ENCODE measurements at regions not wholly inside any gene's neighbourhood (a gene's known extent, or its start where the extent isn't known, plus 50 kb on each side); places are given as distances from the start of the nearest gene placed in this dataset.
"Not testable (repeated sequence)": the region's sequence is repeated elsewhere in the genome, so short reads cannot be mapped to it uniquely, and the experiment has no call there.

- no peaks in the 10 kb centered on the region for H3K27me3 ChIP-seq
- H3K9me3 ChIP-seq, result no peaks in the 10 kb centered on the region
- no peaks in the 10 kb centered on the region for H3K4me1 ChIP-seq (ENCODE audit: insufficient read depth)
- intact Hi-C loops (cut with DNase I), result no loop called here
- 70 to 79% (median 77%) methylated on average over 1 of the region's 1 CpG for WGBS, 3 donors
- no peak overlapping the region for H3K27ac ChIP-seq
- no peaks in the 10 kb centered on the region for H3K36me3 ChIP-seq
- DNase-seq, result no peak
- TF ChIP-seq CTCF (IDR thresholded peaks at IDR 0.05) (no peak), POLR2A (IDR thresholded peaks at IDR 0.05) (no peak), EP300 (IDR thresholded peaks at IDR 0.05) (no peak)
- no peak overlapping the region for H3K4me3 ChIP-seq
These were observed 131.1 kb downstream of the PYDC2 start for GRCh38 chr3:191592105-191592504.

DNA sequence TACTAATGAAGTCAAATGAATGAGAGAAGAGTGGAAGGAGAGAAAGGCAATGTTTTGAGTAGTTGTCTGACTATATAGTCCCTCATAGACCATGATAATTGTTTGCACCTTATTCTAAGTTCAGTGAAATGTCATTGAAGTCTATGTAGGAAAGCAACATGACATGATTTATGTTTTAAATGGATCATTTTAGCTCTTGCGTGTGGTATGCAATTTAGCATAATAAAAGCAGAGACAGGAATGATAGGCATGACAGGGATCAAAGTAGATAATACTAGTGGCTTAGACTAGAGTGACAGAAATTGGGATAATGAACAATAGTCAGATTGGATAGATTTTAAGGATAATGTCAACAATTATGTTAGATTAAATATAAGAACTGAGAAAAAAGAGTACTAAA lies 132.5 kb downstream of the PYDC2 start:
- Histone ChIP-seq H3K4me3 (no peak overlapping the region), H3K4me1 (ENCODE audit: insufficient read depth) (no peaks in the 10 kb centered on the region), H3K9me3 (no peaks in the 10 kb centered on the region), H3K27me3 (no peaks in the 10 kb centered on the region), H3K36me3 (no peaks in the 10 kb centered on the region), H3K27ac (no peak overlapping the region)
- no peak for DNase-seq
- TF ChIP-seq CTCF (IDR thresholded peaks at IDR 0.05) (no peak), POLR2A (IDR thresholded peaks at IDR 0.05) (no peak), EP300 (IDR thresholded peaks at IDR 0.05) (no peak)
- WGBS, 3 donors, result 0 to 89% (median 40%) methylated on average over 1 of the region's 1 CpG
- intact Hi-C loops (cut with DNase I), result no loop called here

GRCh38 chr3:191615511-191615910 lies 154.5 kb downstream of the PYDC2 start:
- H3K9me3 ChIP-seq; H3K4me3 ChIP-seq; H3K36me3 ChIP-seq; DNase-seq; intact Hi-C loops (cut with DNase I); H3K27ac ChIP-seq; H3K4me1 ChIP-seq (ENCODE audit: insufficient read depth); H3K27me3 ChIP-seq: not testable (repeated sequence)
- 97 to 100% (median 100%) methylated on average over 1 of the region's 1 CpG for WGBS, 3 donors

- Histone ChIP-seq H3K4me1 (ENCODE audit: insufficient read depth) (no peaks in the 10 kb centered on the region), H3K4me3 (no peak overlapping the region), H3K27ac (no peak overlapping the region), H3K36me3 (no peaks in the 10 kb centered on the region), H3K9me3 (no peaks in the 10 kb centered on the region), H3K27me3 (no peaks in the 10 kb centered on the region)
- WGBS, 3 donors, result 68 to 81% (median 72%) methylated on average over 1 of the region's 1 CpG
- TF ChIP-seq POLR2A (IDR thresholded peaks at IDR 0.05) (no peak), EP300 (IDR thresholded peaks at IDR 0.05) (no peak), CTCF (IDR thresholded peaks at IDR 0.05) (no peak)
- intact Hi-C loops (cut with DNase I), result no loop called here
- no peak for DNase-seq
These were observed 163.3 kb downstream of the PYDC2 start for GRCh38 chr3:191624299-191624698.

GRCh38 chr3:191627064-191627463 lies 166.1 kb downstream of the PYDC2 start:
- Histone ChIP-seq H3K36me3 (no peaks in the 10 kb centered on the region), H3K4me3 (no peak overlapping the region), H3K4me1 (ENCODE audit: insufficient read depth) (no peaks in the 10 kb centered on the region), H3K27ac (no peak overlapping the region), H3K9me3 (no peaks in the 10 kb centered on the region), H3K27me3 (no peaks in the 10 kb centered on the region)
- WGBS, 3 donors, result 48 to 53% (median 51%) methylated on average over 8 of the region's 8 CpGs
- no peak for TF ChIP-seq CTCF (IDR thresholded peaks at IDR 0.05)
- TF ChIP-seq POLR2A (IDR thresholded peaks at IDR 0.05), result no peak
- TF ChIP-seq EP300 (IDR thresholded peaks at IDR 0.05), result no peak
- DNase-seq, result no peak
- intact Hi-C loops (cut with DNase I), result no loop called here

Data from ovary (tissue), 7 donors.